ENCODE measurements at regions not wholly inside any gene's neighbourhood (a gene's known extent, or its start where the extent isn't known, plus 50 kb on each side); places are given as distances from the start of the nearest gene placed in this dataset.
"Not testable (repeated sequence)": the region's sequence is repeated elsewhere in the genome, so short reads cannot be mapped to it uniquely, and the experiment has no call there.

DNA sequence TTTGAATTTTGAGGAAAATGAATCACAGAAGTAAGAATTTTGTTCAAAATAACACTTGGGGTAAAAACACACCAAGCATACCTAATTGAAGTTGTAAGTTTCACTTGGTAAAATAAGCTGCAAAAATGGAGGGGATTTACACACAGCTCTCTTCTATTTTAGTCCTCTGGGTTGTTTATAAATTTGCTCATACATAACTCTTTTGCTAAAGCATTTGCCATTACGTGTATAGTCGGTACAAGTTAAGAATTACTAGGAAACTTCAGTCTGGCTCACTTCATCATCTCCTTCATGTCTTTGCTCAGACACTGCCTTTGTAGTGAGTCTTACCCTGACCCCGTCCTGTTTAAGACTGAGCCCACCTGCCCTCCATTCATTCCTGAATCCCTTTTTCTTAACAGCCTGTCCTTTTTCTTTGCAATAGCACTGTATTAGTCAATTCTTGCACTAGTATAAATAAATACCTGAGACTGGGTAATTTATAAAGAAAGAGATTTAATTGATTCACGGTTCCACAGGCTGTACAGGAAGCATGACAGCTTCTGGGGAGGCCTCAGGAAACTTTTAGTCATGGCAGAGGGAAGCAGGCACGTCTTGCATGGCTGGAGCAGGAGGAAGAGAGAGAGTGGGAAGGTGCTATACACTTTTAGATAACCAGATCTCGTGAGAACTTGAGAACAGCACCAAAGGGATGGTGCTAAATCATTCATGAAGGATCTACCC lies 451.1 kb downstream of the PCNX1 start:
- Histone ChIP-seq H3K9me3 (ENCODE audit: insufficient read depth, low read depth, low read length) (no peaks in the 10 kb centered on the region), H3K36me3 (ENCODE audit: insufficient read depth, low read length) (peaks cover under 1% of the 10 kb centered on the region), H3K4me1 (ENCODE audit: insufficient read depth, low read length) (peaks cover 21% of the 10 kb centered on the region), H3K27ac (ENCODE audit: low read depth, low read length) (no peak overlapping the region), H3K79me2 (ENCODE audit: insufficient read depth, low read length) (peaks cover 95% of the 10 kb centered on the region), H3K4me3 (ENCODE audit: insufficient read depth, low read depth, low read length) (no peak overlapping the region), H4K20me1 (ENCODE audit: insufficient read depth, low read length) (peaks cover 5% of the 10 kb centered on the region), H3K4me2 (ENCODE audit: low read length) (no peak overlapping the region), H3K27me3 (ENCODE audit: insufficient read depth, low read length) (no peaks in the 10 kb centered on the region), H2AFZ (ENCODE audit: low read depth, low read length) (no peak overlapping the region), H3K9ac (ENCODE audit: low read length) (no peak overlapping the region)
- Mint-ChIP-seq H3K9me3 (ENCODE audit: unreplicated experiment) (no peaks in the 10 kb centered on the region), H3K27me3 (ENCODE audit: low read depth, unreplicated experiment) (no peaks in the 10 kb centered on the region), H3K4me1 (ENCODE audit: low read depth, unreplicated experiment) (peaks cover 23% of the 10 kb centered on the region), H3K27ac (ENCODE audit: unreplicated experiment) (no peak overlapping the region), H3K4me3 (ENCODE audit: unreplicated experiment) (no peak overlapping the region), H3K36me3 (ENCODE audit: low read depth, unreplicated experiment) (no peaks in the 10 kb centered on the region)
- DNase-seq (ENCODE audit: low read depth) (peak; percentile 40), FAIRE-seq (no peak)
- TF ChIP-seq EZH2 (IDR thresholded peaks at IDR 0.05; ENCODE audit: insufficient read depth, low read length): no peak
- TF ChIP-seq, protein P1, sequence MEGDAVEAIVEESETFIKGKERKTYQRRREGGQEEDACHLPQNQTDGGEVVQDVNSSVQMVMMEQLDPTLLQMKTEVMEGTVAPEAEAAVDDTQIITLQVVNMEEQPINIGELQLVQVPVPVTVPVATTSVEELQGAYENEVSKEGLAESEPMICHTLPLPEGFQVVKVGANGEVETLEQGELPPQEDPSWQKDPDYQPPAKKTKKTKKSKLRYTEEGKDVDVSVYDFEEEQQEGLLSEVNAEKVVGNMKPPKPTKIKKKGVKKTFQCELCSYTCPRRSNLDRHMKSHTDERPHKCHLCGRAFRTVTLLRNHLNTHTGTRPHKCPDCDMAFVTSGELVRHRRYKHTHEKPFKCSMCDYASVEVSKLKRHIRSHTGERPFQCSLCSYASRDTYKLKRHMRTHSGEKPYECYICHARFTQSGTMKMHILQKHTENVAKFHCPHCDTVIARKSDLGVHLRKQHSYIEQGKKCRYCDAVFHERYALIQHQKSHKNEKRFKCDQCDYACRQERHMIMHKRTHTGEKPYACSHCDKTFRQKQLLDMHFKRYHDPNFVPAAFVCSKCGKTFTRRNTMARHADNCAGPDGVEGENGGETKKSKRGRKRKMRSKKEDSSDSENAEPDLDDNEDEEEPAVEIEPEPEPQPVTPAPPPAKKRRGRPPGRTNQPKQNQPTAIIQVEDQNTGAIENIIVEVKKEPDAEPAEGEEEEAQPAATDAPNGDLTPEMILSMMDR (IDR thresholded peaks at IDR 0.05; ENCODE audit: insufficient read depth, low read depth, low read length): no peak

DNA sequence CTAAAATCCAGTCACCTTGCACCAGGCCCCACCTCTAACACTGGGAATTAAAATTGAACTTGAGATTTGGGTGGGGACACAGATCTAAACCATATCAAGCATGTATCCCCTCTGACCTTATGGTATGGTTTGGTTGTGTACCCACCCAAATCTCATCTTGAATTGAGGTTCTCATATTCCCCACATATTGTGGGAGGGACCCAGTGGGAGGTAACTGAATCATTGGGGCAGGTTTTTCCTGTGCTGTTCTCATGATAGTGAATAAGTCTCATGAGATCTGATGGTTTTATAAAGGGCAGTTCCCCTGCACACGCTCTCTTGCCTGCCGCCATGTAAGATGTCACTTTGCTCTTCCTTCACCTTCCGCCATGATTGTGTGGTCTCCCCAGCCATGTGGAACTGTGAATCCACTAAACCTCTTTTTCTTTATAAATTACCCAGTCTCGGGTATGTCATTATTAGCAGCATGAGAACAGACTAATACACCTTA lies 451.7 kb downstream of the PCNX1 start:
- H3K9ac ChIP-seq (ENCODE audit: low read length); H3K4me2 ChIP-seq (ENCODE audit: low read length); H3K27me3 ChIP-seq (ENCODE audit: insufficient read depth, low read length); H3K27me3 Mint-ChIP-seq (ENCODE audit: low read depth, unreplicated experiment); H3K9me3 ChIP-seq (ENCODE audit: insufficient read depth, low read depth, low read length); H3K27ac ChIP-seq (ENCODE audit: low read depth, low read length); H3K36me3 ChIP-seq (ENCODE audit: insufficient read depth, low read length); H3K27ac Mint-ChIP-seq (ENCODE audit: unreplicated experiment); H3K9me3 Mint-ChIP-seq (ENCODE audit: unreplicated experiment); H3K36me3 Mint-ChIP-seq (ENCODE audit: low read depth, unreplicated experiment); H3K4me3 Mint-ChIP-seq (ENCODE audit: unreplicated experiment); H2AFZ ChIP-seq (ENCODE audit: low read depth, low read length); FAIRE-seq; H4K20me1 ChIP-seq (ENCODE audit: insufficient read depth, low read length); H3K4me3 ChIP-seq (ENCODE audit: insufficient read depth, low read depth, low read length); DNase-seq (ENCODE audit: low read depth): not testable (repeated sequence)
- Histone ChIP-seq H3K79me2 (ENCODE audit: insufficient read depth, low read length) (peaks cover 95% of the 10 kb centered on the region), H3K4me1 (ENCODE audit: insufficient read depth, low read length) (peaks cover 27% of the 10 kb centered on the region)
- peaks cover 29% of the 10 kb centered on the region for H3K4me1 Mint-ChIP-seq (ENCODE audit: low read depth, unreplicated experiment)

DNA sequence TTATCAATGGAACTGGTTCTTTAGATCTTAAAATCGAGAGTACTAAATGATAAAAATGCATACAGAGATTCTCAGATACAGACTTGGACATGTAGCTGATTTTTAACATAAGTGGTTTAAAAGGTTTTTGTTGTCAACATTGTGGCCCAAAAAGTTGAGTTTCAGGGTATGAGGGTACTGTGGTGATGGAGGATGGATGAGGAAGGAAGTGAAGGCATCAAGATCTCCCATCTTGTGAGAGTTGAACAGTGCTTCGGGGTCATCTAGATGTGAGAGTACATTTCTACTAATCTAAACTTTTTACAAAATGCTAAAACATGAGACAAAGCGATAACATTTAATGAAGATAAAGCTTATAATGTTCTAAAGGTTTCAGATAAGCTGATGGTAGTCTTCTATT lies 452.6 kb downstream of the PCNX1 start:
- no peaks in the 10 kb centered on the region for H3K27me3 ChIP-seq (ENCODE audit: insufficient read depth, low read length)
- no peak overlapping the region for H3K27ac ChIP-seq (ENCODE audit: low read depth, low read length)
- no peaks in the 10 kb centered on the region for H3K27me3 Mint-ChIP-seq (ENCODE audit: low read depth, unreplicated experiment)
- H3K79me2 ChIP-seq (ENCODE audit: insufficient read depth, low read length): peaks cover 98% of the 10 kb centered on the region
- no peak overlapping the region for H3K4me3 ChIP-seq (ENCODE audit: insufficient read depth, low read depth, low read length)
- DNase-seq (ENCODE audit: low read depth) (no peak), FAIRE-seq (no peak)
- H3K36me3 Mint-ChIP-seq (ENCODE audit: low read depth, unreplicated experiment): no peaks in the 10 kb centered on the region
- peaks cover 30% of the 10 kb centered on the region for H3K4me1 ChIP-seq (ENCODE audit: insufficient read depth, low read length)
- H3K4me3 Mint-ChIP-seq (ENCODE audit: unreplicated experiment): no peak overlapping the region
- no peak overlapping the region for H3K27ac Mint-ChIP-seq (ENCODE audit: unreplicated experiment)
- H2AFZ ChIP-seq (ENCODE audit: low read depth, low read length): no peak overlapping the region
- H3K9me3 Mint-ChIP-seq (ENCODE audit: unreplicated experiment): no peaks in the 10 kb centered on the region
- H3K9ac ChIP-seq (ENCODE audit: low read length): no peak overlapping the region
- H3K4me1 Mint-ChIP-seq (ENCODE audit: low read depth, unreplicated experiment): peaks cover 33% of the 10 kb centered on the region
- no peaks in the 10 kb centered on the region for H3K9me3 ChIP-seq (ENCODE audit: insufficient read depth, low read depth, low read length)
- H3K36me3 ChIP-seq (ENCODE audit: insufficient read depth, low read length): no peaks in the 10 kb centered on the region
- H3K4me2 ChIP-seq (ENCODE audit: low read length): no peak overlapping the region
- H4K20me1 ChIP-seq (ENCODE audit: insufficient read depth, low read length): no peaks in the 10 kb centered on the region
- TF ChIP-seq, protein P1 (IDR thresholded peaks at IDR 0.05; ENCODE audit: insufficient read depth, low read depth, low read length): no peak
- TF ChIP-seq EZH2 (IDR thresholded peaks at IDR 0.05; ENCODE audit: insufficient read depth, low read length): no peak
